Smooth muscle cell (in vitro differentiated cells): ENCODE measurements at regions not wholly inside any gene's neighbourhood (a gene's known extent, or its start where the extent isn't known, plus 50 kb on each side); places are given as distances from the start of the nearest gene placed in this dataset.
"Not testable (repeated sequence)": the region's sequence is repeated elsewhere in the genome, so short reads cannot be mapped to it uniquely, and the experiment has no call there.

Experiments
- DNase-seq: peaks from one replicate; lab custom pipeline; 2025; ENCODE audit not compliant: unreplicated experiment; lab: John Stamatoyannopoulos, UW
- H2AFZ ChIP-seq: fragments of 200-600 bp; sonication (generic); 2 replicates; pipeline ENCODE4 v1.6.0; 2016; ENCODE audit warnings: antibody characterized with exemption, low read depth, mild to moderate bottlenecking
- H3F3A ChIP-seq: fragments of 200-600 bp; sonication (generic); 2 replicates; pipeline ENCODE4 v1.6.0; 2017; ENCODE audit warnings: antibody characterized with exemption, low read depth
- H3K27ac ChIP-seq: fragments of 200-600 bp; sonication (generic); 2 replicates; pipeline ENCODE4 v1.5.1; 2016; ENCODE audit warnings: low read depth, mild to moderate bottlenecking
- H3K27me3 ChIP-seq: fragments of 200-600 bp; sonication (generic); 2 replicates; pipeline ENCODE4 v1.6.1; 2016; ENCODE audit warnings: low read depth, mild to moderate bottlenecking
- H3K36me3 ChIP-seq: fragments of 200-600 bp; sonication (generic); 2 replicates; pipeline ENCODE4 v1.5.1; 2016; ENCODE audit warnings: low read depth
- H3K4me1 ChIP-seq: fragments of 200-600 bp; sonication (generic); 2 replicates; pipeline ENCODE4 v1.5.1; 2016; ENCODE audit warnings: low read depth
- H3K4me2 ChIP-seq: fragments of 200-600 bp; sonication (generic); 2 replicates; pipeline ENCODE4 v1.6.0; 2016; ENCODE audit warnings: mild to moderate bottlenecking
- H3K4me3 ChIP-seq: fragments of 200-600 bp; sonication (generic); 2 replicates; pipeline ENCODE4 v1.5.1; 2016; ENCODE audit warnings: mild to moderate bottlenecking
- H3K79me2 ChIP-seq: fragments of 200-600 bp; sonication (generic); 2 replicates; pipeline ENCODE4 v1.6.0; 2016; ENCODE audit warnings: low read depth, mild to moderate bottlenecking
- H3K9ac ChIP-seq: fragments of 200-600 bp; sonication (generic); 2 replicates; pipeline ENCODE4 v1.6.0; 2016; ENCODE audit warnings: low read depth
- H3K9me3 ChIP-seq: fragments of 200-600 bp; sonication (generic); replicated peaks from 2 replicates; pipeline ENCODE4 v1.5.1; 2016; ENCODE audit warnings: low read depth
- H4K20me1 ChIP-seq: fragments of 200-600 bp; sonication (generic); 2 replicates; pipeline ENCODE4 v1.6.0; 2016; ENCODE audit warnings: low read depth
- CTCF ChIP-seq: fragments of 200-600 bp; sonication (generic); IDR thresholded peaks from 2 replicates; pipeline ENCODE4 v1.5.1; 2017; ENCODE audit warnings: borderline replicate concordance, mild to moderate bottlenecking, antibody characterized with exemption; ENCODE audit not compliant: insufficient read depth, poor library complexity, severe bottlenecking
- WGBS: methylation state at CpG from one replicate; pipeline ENCODE4 v1.1.7; 2016; ENCODE audit warnings: low lambda C conversion rate; 5-methylcytosine and 5-hydroxymethylcytosine counted together

GRCh38 chr12:31897781-31898503 is 61.3 kb upstream of the RESF1 start:
- no peak for TF ChIP-seq CTCF
- WGBS: 47% methylated on average over 10 of the region's 10 CpGs
- DNase-seq: no peak

GRCh38 chr12:31897092-31897491 is 62.1 kb upstream of the RESF1 start:
- not testable (repeated sequence) for H3K9ac ChIP-seq, H3K4me2 ChIP-seq, H3K9me3 ChIP-seq, H3F3A ChIP-seq, H3K36me3 ChIP-seq, DNase-seq, H3K79me2 ChIP-seq, H4K20me1 ChIP-seq, H3K27me3 ChIP-seq, H3K4me1 ChIP-seq, H3K27ac ChIP-seq, H2AFZ ChIP-seq, H3K4me3 ChIP-seq
- 93% methylated on average over 8 of the region's 8 CpGs for WGBS

More at GRCh38 chr12:31897781-31898503, 61.3 kb upstream of the RESF1 start:
- Histone ChIP-seq H3K27ac (peak overlapping the region; percentile 42), H2AFZ (peak overlapping the region; percentile 27), H3K4me1 (no peaks in the 10 kb centered on the region), H3K4me2 (peak overlapping the region; percentile 63), H3K36me3 (no peaks in the 10 kb centered on the region), H3K4me3 (no peak overlapping the region), H3K27me3 (no peaks in the 10 kb centered on the region), H3K9ac (no peak overlapping the region), H3K79me2 (no peaks in the 10 kb centered on the region), H4K20me1 (no peaks in the 10 kb centered on the region), H3F3A (peaks cover 9% of the 10 kb centered on the region), H3K9me3 (no peaks in the 10 kb centered on the region)

- H4K20me1 ChIP-seq: no peaks in the 10 kb centered on the region
- TF ChIP-seq CTCF: no peak
- no peaks in the 10 kb centered on the region for H3K4me1 ChIP-seq
- H3K4me2 ChIP-seq: no peak overlapping the region
- DNase-seq: no peak
- no peaks in the 10 kb centered on the region for H3K27me3 ChIP-seq
- WGBS: 29% methylated on average over 6 of the region's 6 CpGs
- no peak overlapping the region for H3K9ac ChIP-seq
- no peak overlapping the region for H3K27ac ChIP-seq
- H3K4me3 ChIP-seq: no peak overlapping the region
- H3K79me2 ChIP-seq: no peaks in the 10 kb centered on the region
- H2AFZ ChIP-seq: no peak overlapping the region
- H3K36me3 ChIP-seq: no peaks in the 10 kb centered on the region
- H3K9me3 ChIP-seq: no peaks in the 10 kb centered on the region
- peaks cover 9% of the 10 kb centered on the region for H3F3A ChIP-seq
These were observed 62.6 kb upstream of the RESF1 start for GRCh38 chr12:31896514-31897039.

GRCh38 chr12:31895449-31896150 is 63.6 kb upstream of the RESF1 start:
- H3K9ac ChIP-seq: no peak overlapping the region
- no peak overlapping the region for H2AFZ ChIP-seq
- H3K9me3 ChIP-seq: no peaks in the 10 kb centered on the region
- no peak overlapping the region for H3K27ac ChIP-seq
- TF ChIP-seq CTCF: no peak
- DNase-seq: no peak
- H3K4me2 ChIP-seq: no peak overlapping the region
- no peaks in the 10 kb centered on the region for H3K36me3 ChIP-seq
- H3K27me3 ChIP-seq: no peaks in the 10 kb centered on the region
- no peaks in the 10 kb centered on the region for H3K4me1 ChIP-seq
- peaks cover 16% of the 10 kb centered on the region for H3F3A ChIP-seq
- H4K20me1 ChIP-seq: no peaks in the 10 kb centered on the region
- no peaks in the 10 kb centered on the region for H3K79me2 ChIP-seq
- WGBS: 96% methylated on average over 8 of the region's 8 CpGs
- no peak overlapping the region for H3K4me3 ChIP-seq
